Parathyroid adenoma (tissue), 2 donors: ENCODE measurements at regions not wholly inside any gene's neighbourhood (a gene's known extent, or its start where the extent isn't known, plus 50 kb on each side); places are given as distances from the start of the nearest gene placed in this dataset.

Experiments used
- H2AFZ ChIP-seq: fragments of 300-600 bp; sonication (generic); one replicate; pipeline ENCODE4 v1.7.0; 2017; ENCODE audit warnings: antibody characterized with exemption, mild to moderate bottlenecking
- H3K27ac ChIP-seq: fragments of 300-600 bp; sonication (generic); one replicate; pipeline ENCODE4 v1.7.0; 2017
- H3K27me3 ChIP-seq: fragments of 300-600 bp; sonication (generic); one replicate; pipeline ENCODE4 v1.7.0; 2017; ENCODE audit warnings: low read length; ENCODE audit not compliant: control insufficient read depth, insufficient read depth
- H3K36me3 ChIP-seq: fragments of 300-600 bp; sonication (generic); one replicate; pipeline ENCODE4 v1.7.0; 2017; ENCODE audit warnings: low read length; ENCODE audit not compliant: control insufficient read depth, insufficient read depth
- H3K4me1 ChIP-seq: fragments of 300-600 bp; sonication (generic); one replicate; pipeline ENCODE4 v1.7.0; 2017; ENCODE audit warnings: control low read depth
- H3K4me2 ChIP-seq: fragments of 300-600 bp; sonication (generic); one replicate; pipeline ENCODE4 v1.7.0; 2017; ENCODE audit warnings: low read length
- H3K4me3 ChIP-seq: fragments of 300-600 bp; sonication (generic); one replicate; pipeline ENCODE4 v1.7.0; 2017; ENCODE audit warnings: low read depth, low read length
- H3K79me2 ChIP-seq: fragments of 300-600 bp; sonication (generic); one replicate; pipeline ENCODE4 v1.7.0; 2017; ENCODE audit warnings: control low read depth
- H3K9ac ChIP-seq: fragments of 300-600 bp; sonication (generic); one replicate; pipeline ENCODE4 v1.7.0; 2017; ENCODE audit warnings: mild to moderate bottlenecking
- H3K9me3 ChIP-seq: fragments of 300-600 bp; sonication (generic); one replicate; pipeline ENCODE4 v1.7.0; 2017; ENCODE audit warnings: low read length; ENCODE audit not compliant: control insufficient read depth
- CTCF ChIP-seq: fragments of 300-600 bp; sonication (generic); IDR thresholded peaks from one replicate; pipeline ENCODE4 v1.7.0; 2017; ENCODE audit warnings: antibody characterized with exemption, mild to moderate bottlenecking
- donor health status: primary hyperparathyroidism.

- Histone ChIP-seq H3K4me1 (no peaks in the 10 kb centered on the region), H3K27ac (no peak overlapping the region), H3K4me2 (no peak overlapping the region), H2AFZ (no peak overlapping the region), H3K9me3 (no peaks in the 10 kb centered on the region), H3K36me3 (no peaks in the 10 kb centered on the region), H3K4me3 (no peak overlapping the region), H3K79me2 (no peaks in the 10 kb centered on the region), H3K27me3 (no peaks in the 10 kb centered on the region), H3K9ac (no peak overlapping the region)
- no peak for TF ChIP-seq CTCF
Measured at GRCh38 chr7:156022483-156023459, 210.5 kb upstream of the SHH start.

- no peak overlapping the region for H3K4me3 ChIP-seq
- TF ChIP-seq CTCF, result no peak
- no peaks in the 10 kb centered on the region for H3K36me3 ChIP-seq
- H2AFZ ChIP-seq, result no peak overlapping the region
- H3K4me1 ChIP-seq, result no peaks in the 10 kb centered on the region
- no peak overlapping the region for H3K4me2 ChIP-seq
- H3K27ac ChIP-seq, result no peak overlapping the region
- H3K79me2 ChIP-seq, result no peaks in the 10 kb centered on the region
- no peak overlapping the region for H3K9ac ChIP-seq
- H3K27me3 ChIP-seq, result no peaks in the 10 kb centered on the region
- no peaks in the 10 kb centered on the region for H3K9me3 ChIP-seq
Measured at GRCh38 chr7:156021471-156021870, 209.2 kb upstream of the SHH start.

- Histone ChIP-seq H3K27ac (no peak overlapping the region), H3K9ac (no peak overlapping the region), H3K9me3 (no peaks in the 10 kb centered on the region), H3K4me3 (no peak overlapping the region), H3K36me3 (no peaks in the 10 kb centered on the region), H3K27me3 (no peaks in the 10 kb centered on the region), H3K4me1 (no peaks in the 10 kb centered on the region), H3K4me2 (no peak overlapping the region), H2AFZ (no peak overlapping the region), H3K79me2 (no peaks in the 10 kb centered on the region)
- no peak for TF ChIP-seq CTCF
Measured at GRCh38 chr7:156020566-156020965, 208.3 kb upstream of the SHH start.

GRCh38 chr7:156019776-156020565 lies 207.7 kb upstream of the SHH start:
- no peak for TF ChIP-seq CTCF

More at GRCh38 chr7:156019776-156020565, 207.7 kb upstream of the SHH start:
- Histone ChIP-seq H3K27ac (no peak overlapping the region), H2AFZ (no peak overlapping the region), H3K4me2 (no peak overlapping the region), H3K9ac (no peak overlapping the region), H3K9me3 (no peaks in the 10 kb centered on the region), H3K79me2 (no peaks in the 10 kb centered on the region), H3K4me1 (no peaks in the 10 kb centered on the region), H3K36me3 (no peaks in the 10 kb centered on the region), H3K4me3 (no peak overlapping the region), H3K27me3 (no peaks in the 10 kb centered on the region)
